Glutamatergic neuron (in vitro differentiated cells): ENCODE measurements at regions not wholly inside any gene's neighbourhood (a gene's known extent, or its start where the extent isn't known, plus 50 kb on each side); places are given as distances from the start of the nearest gene placed in this dataset.
"Not testable (repeated sequence)": the region's sequence is repeated elsewhere in the genome, so short reads cannot be mapped to it uniquely, and the experiment has no call there.

Source experiments
- DNase-seq: peaks from one replicate; pipeline ENCODE4 v3.0.0; 2022
- H3K27ac Mint-ChIP-seq: one replicate; pipeline ENCODE4 v1.8.0; 2020; ENCODE audit warnings: mild to moderate bottlenecking, mixed read lengths, inconsistent platforms; ENCODE audit not compliant: unreplicated experiment
- H3K27me3 Mint-ChIP-seq: one replicate; pipeline ENCODE4 v1.8.0; 2020; ENCODE audit warnings: mild to moderate bottlenecking, moderate library complexity, mixed read lengths, inconsistent platforms; ENCODE audit not compliant: unreplicated experiment
- H3K36me3 Mint-ChIP-seq: one replicate; pipeline ENCODE4 v1.8.0; 2020; ENCODE audit warnings: mild to moderate bottlenecking, mixed read lengths, inconsistent platforms; ENCODE audit not compliant: unreplicated experiment
- H3K4me1 Mint-ChIP-seq: one replicate; pipeline ENCODE4 v1.8.0; 2020; ENCODE audit warnings: mild to moderate bottlenecking, low read depth, mixed read lengths, inconsistent platforms; ENCODE audit not compliant: unreplicated experiment
- H3K4me3 Mint-ChIP-seq: one replicate; pipeline ENCODE4 v1.8.0; 2020; ENCODE audit warnings: mild to moderate bottlenecking, mixed read lengths, inconsistent platforms; ENCODE audit not compliant: unreplicated experiment
- H3K9me3 Mint-ChIP-seq: one replicate; pipeline ENCODE4 v1.8.0; 2020; ENCODE audit warnings: mild to moderate bottlenecking, moderate library complexity, mixed read lengths, inconsistent platforms; ENCODE audit not compliant: unreplicated experiment
- TF ChIP-seq, protein P1 (sequence below): fragments of 200-600 bp; sonication (generic); IDR thresholded peaks from one replicate; pipeline ENCODE4 v1.5.0; 2021; ENCODE audit not compliant: partially characterized antibody, unreplicated experiment

DNA sequence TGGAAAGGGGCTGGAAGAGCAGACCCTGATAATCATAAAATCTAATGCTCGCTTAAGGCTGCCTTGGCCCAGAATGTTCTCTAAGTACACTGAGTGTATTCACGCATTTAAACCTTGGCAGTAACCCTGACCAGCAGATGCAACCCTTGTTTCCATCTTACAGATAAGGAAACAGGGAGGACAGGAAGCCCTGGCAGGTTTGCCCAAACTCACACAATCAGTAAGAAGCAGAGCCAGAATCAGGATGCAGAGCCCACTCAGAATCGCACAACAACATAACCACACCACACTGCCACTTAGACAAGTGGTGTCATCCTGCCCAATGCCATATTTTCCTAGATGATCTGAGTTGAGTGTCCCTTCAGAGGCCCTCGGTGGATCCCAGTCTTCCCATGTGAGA is 214.5 kb upstream of the HES1 start:
- Mint-ChIP-seq H3K9me3 (peaks cover 9% of the 10 kb centered on the region), H3K27me3 (peaks cover 4% of the 10 kb centered on the region), H3K4me3 (no peak overlapping the region), H3K27ac (no peak overlapping the region), H3K4me1 (peaks cover 4% of the 10 kb centered on the region), H3K36me3 (peaks cover 24% of the 10 kb centered on the region)
- TF ChIP-seq, protein P1, sequence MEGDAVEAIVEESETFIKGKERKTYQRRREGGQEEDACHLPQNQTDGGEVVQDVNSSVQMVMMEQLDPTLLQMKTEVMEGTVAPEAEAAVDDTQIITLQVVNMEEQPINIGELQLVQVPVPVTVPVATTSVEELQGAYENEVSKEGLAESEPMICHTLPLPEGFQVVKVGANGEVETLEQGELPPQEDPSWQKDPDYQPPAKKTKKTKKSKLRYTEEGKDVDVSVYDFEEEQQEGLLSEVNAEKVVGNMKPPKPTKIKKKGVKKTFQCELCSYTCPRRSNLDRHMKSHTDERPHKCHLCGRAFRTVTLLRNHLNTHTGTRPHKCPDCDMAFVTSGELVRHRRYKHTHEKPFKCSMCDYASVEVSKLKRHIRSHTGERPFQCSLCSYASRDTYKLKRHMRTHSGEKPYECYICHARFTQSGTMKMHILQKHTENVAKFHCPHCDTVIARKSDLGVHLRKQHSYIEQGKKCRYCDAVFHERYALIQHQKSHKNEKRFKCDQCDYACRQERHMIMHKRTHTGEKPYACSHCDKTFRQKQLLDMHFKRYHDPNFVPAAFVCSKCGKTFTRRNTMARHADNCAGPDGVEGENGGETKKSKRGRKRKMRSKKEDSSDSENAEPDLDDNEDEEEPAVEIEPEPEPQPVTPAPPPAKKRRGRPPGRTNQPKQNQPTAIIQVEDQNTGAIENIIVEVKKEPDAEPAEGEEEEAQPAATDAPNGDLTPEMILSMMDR, result no peak
- DNase-seq, result no peak

GRCh38 chr3:193922034-193922774 is 213.7 kb upstream of the HES1 start:
- no peak overlapping the region for H3K4me3 Mint-ChIP-seq
- H3K27ac Mint-ChIP-seq, result no peak overlapping the region
- TF ChIP-seq, protein P1, result no peak
- peaks cover 4% of the 10 kb centered on the region for H3K27me3 Mint-ChIP-seq
- peaks cover 9% of the 10 kb centered on the region for H3K9me3 Mint-ChIP-seq
- DNase-seq, result no peak
- H3K36me3 Mint-ChIP-seq, result peaks cover 24% of the 10 kb centered on the region
- no peaks in the 10 kb centered on the region for H3K4me1 Mint-ChIP-seq

- not testable (repeated sequence) for H3K27ac Mint-ChIP-seq, H3K27me3 Mint-ChIP-seq, H3K9me3 Mint-ChIP-seq, H3K4me1 Mint-ChIP-seq, DNase-seq, H3K4me3 Mint-ChIP-seq
- peaks cover 24% of the 10 kb centered on the region for H3K36me3 Mint-ChIP-seq
These were observed 212.0 kb upstream of the HES1 start for GRCh38 chr3:193923958-193924357.

DNA sequence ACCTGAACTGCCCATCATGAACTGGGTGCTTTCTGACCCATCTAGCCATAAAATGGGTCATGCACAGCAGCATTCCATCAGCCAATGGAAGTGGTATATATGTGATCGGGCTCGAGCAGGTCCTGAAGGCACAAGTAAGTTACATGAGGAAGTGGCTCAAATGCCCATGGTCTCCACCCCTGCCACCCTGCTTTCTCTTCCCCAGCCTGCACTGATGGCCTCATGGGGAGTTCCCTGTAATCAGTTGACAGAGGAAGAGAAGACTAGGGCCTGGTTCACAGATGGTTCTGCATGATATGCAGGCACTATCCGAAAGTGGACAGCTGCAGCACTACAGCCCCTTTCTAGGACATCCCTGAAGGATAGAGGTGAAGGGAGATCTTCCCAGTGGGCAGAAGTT is 209.9 kb upstream of the HES1 start:
- H3K9me3 Mint-ChIP-seq, H3K27ac Mint-ChIP-seq, H3K4me1 Mint-ChIP-seq, DNase-seq, H3K4me3 Mint-ChIP-seq, H3K27me3 Mint-ChIP-seq: not testable (repeated sequence)
- peaks cover 24% of the 10 kb centered on the region for H3K36me3 Mint-ChIP-seq

GRCh38 chr3:193927413-193928206 is 208.3 kb upstream of the HES1 start:
- H3K36me3 Mint-ChIP-seq, result peaks cover 14% of the 10 kb centered on the region
- not testable (repeated sequence) for H3K27ac Mint-ChIP-seq, H3K9me3 Mint-ChIP-seq, H3K27me3 Mint-ChIP-seq, H3K4me3 Mint-ChIP-seq, H3K4me1 Mint-ChIP-seq, DNase-seq

DNA sequence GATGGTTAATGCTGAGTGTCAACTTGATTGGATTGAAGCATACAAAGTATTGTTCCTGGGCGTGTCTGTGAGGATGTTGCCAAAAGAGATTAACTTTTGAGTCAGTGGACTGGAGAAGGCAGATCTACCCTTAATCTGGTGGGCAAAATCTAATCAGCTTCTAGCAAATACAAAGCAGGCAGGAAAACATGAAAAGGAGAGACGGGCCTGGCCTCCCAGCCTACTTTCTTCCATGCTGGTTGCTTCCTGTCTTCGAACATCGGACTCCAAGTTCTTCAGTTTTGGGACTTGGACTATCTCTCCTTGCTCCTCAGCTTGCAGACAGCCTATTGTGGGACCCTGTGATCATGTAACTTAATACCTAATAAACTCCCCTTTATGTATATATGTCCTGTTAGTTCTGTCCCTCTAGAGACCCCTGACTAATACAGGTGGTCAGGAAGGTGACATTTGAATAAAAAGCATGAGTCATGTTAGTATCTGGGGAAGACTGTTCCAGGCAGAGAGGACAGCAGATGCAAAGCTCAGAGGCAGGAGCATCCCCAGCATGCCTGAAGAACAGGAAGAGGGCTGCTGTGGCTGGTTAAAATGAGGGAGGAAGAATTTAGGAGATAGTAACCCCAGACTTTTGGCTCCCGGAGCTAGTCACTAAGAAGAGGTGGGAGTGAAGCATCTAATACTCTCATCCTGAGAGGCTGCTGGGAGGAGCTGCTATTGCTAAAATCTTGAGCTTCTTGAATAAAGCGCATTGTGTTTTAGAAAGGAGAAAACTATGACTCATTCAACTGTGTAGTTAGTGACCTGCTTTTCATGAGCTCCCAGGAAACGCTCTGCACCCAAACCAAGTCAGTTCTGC is 207.4 kb upstream of the HES1 start:
- Mint-ChIP-seq H3K9me3 (peaks cover 4% of the 10 kb centered on the region), H3K27me3 (peaks cover 3% of the 10 kb centered on the region), H3K36me3 (peaks cover 11% of the 10 kb centered on the region), H3K27ac (no peak overlapping the region), H3K4me1 (no peaks in the 10 kb centered on the region), H3K4me3 (no peak overlapping the region)
- TF ChIP-seq, protein P1, result no peak
- no peak for DNase-seq
